MCF 10A (cell line): ENCODE measurements at regions not wholly inside any gene's neighbourhood (a gene's known extent, or its start where the extent isn't known, plus 50 kb on each side); places are given as distances from the start of the nearest gene placed in this dataset.

Source experiments
- BruUV-seq: library from RNA; stranded (reverse); fragments of 400-500 nt; replicated peaks from 2 replicates; lab custom pipeline; 2021; lab: Mats Ljungman, UMichigan
- CTCF ChIA-PET: fragments of 300-600 bp; sonication (Branson Sonifier 250); formaldehyde crosslinking; extraction: SDS; loops from one replicate; lab custom pipeline; 2021; ENCODE audit warnings: antibody characterized with exemption, inconsistent platforms; lab: Yijun Ruan, JAX
- POLR2A ChIA-PET: fragments of 300-600, 350-650 bp; sonication (Branson Sonifier 250); formaldehyde crosslinking; extraction: SDS; loops from one replicate; lab custom pipeline; 2020; ENCODE audit warnings: antibody characterized with exemption, inconsistent platforms; lab: Yijun Ruan, JAX
- DNase-seq: peaks from one replicate; pipeline ENCODE4 v3.0.0-alpha.2; 2018; ENCODE audit not compliant: unreplicated experiment
- H3K27ac Mint-ChIP-seq: one replicate; pipeline ENCODE4 v1.8.0; 2022; ENCODE audit warnings: mild to moderate bottlenecking, low read depth, mixed read lengths; ENCODE audit not compliant: unreplicated experiment
- H3K27me3 Mint-ChIP-seq: one replicate; pipeline ENCODE4 v1.8.0; 2022; ENCODE audit warnings: mixed read lengths; ENCODE audit not compliant: insufficient read depth, unreplicated experiment
- H3K36me3 Mint-ChIP-seq: one replicate; pipeline ENCODE4 v1.8.0; 2022; ENCODE audit warnings: mild to moderate bottlenecking, moderate library complexity, mixed read lengths; ENCODE audit not compliant: insufficient read depth, unreplicated experiment
- H3K4me1 Mint-ChIP-seq: one replicate; pipeline ENCODE4 v1.8.0; 2022; ENCODE audit warnings: mixed read lengths; ENCODE audit not compliant: insufficient read depth, unreplicated experiment
- H3K4me3 Mint-ChIP-seq: one replicate; pipeline ENCODE4 v1.8.0; 2022; ENCODE audit warnings: mild to moderate bottlenecking, moderate library complexity, mixed read lengths; ENCODE audit not compliant: unreplicated experiment
- H3K9me3 Mint-ChIP-seq: one replicate; pipeline ENCODE4 v1.8.0; 2022; ENCODE audit warnings: mixed read lengths; ENCODE audit not compliant: unreplicated experiment
- CTCF ChIP-seq: fragments of 200-600 bp; IDR thresholded peaks from one replicate; pipeline ENCODE4 v1.8.0; 2022; ENCODE audit warnings: antibody characterized with exemption, mild to moderate bottlenecking; ENCODE audit not compliant: unreplicated experiment
- intact Hi-C: fragments of 100-400 bp; cut with micrococcal nuclease; formaldehyde crosslinking; loops from 2 replicates; pipeline ENCODE4 v1.14.1; 2022

DNA sequence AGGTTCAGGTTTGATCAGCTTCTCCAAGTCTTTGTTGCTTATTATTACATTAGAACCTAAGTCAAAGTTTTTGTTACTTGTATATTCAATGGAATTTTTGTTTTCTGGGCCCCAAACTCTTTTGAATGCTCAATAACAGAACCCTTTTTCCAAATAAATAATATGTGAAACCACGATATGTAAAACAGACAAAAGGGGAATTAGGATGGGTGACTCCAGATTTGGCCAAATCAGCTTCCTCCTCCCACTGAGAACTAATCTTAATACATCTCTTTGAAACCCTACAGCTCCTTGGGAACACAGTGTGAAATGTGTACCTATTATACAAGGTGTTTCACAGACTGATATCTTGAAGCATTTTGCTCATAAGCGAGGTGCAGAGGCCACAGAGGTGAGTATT, 67.0 kb upstream of the TNFSF18 start:
- H3K9me3 Mint-ChIP-seq: no peaks in the 10 kb centered on the region
- no TSS peak for BruUV-seq
- ChIA-PET POLR2A (interaction anchor here (0.6 to 1.0 kb wide), 2 partner anchors 16 to 66 kb away, joined by 3 to 4 read pairs; no protein-coding TSS in a partner anchor), CTCF (interaction anchor here (0.6 to 1.0 kb wide), 3 partner anchors 67 to 373 kb away, joined by 3 to 4 read pairs (median 3); partner anchors contain the start of gene TNFSF18)
- no peak overlapping the region for H3K27ac Mint-ChIP-seq
- no peak overlapping the region for H3K4me3 Mint-ChIP-seq
- no peak for TF ChIP-seq CTCF
- no peaks in the 10 kb centered on the region for H3K36me3 Mint-ChIP-seq
- H3K27me3 Mint-ChIP-seq: no peaks in the 10 kb centered on the region
- peaks cover 13% of the 10 kb centered on the region for H3K4me1 Mint-ChIP-seq
- intact Hi-C loops: no loop called here
- DNase-seq: no peak

- POLR2A ChIA-PET: interaction anchor here (0.6 to 1.0 kb wide), 2 partner anchors 15 to 66 kb away, joined by 3 to 4 read pairs; no protein-coding TSS in a partner anchor
These were observed 66.4 kb upstream of the TNFSF18 start for GRCh38 chr1:173117108-173117633.

DNA sequence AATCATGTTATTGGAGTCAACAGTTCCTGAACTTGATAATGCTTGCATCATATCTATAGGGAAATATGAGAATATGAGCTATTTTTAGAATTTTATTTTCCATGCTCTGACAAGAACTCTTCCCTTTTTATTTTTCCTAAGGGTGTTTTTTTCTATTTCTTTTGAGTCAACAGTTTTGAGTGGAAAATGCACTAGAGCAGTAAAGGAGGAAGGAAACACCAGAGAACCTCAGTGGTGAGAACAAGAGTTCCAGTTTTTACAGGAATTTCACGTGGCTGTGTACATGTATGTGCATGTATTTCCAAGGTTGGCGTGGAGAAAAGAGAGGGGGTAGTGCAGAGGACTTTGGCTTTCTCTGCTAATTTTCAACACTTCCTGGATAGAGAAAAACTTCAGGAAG, 63.6 kb upstream of the TNFSF18 start:
- Mint-ChIP-seq H3K4me3 (no peak overlapping the region), H3K27me3 (no peaks in the 10 kb centered on the region), H3K4me1 (peaks cover 14% of the 10 kb centered on the region), H3K36me3 (no peaks in the 10 kb centered on the region), H3K27ac (no peak overlapping the region), H3K9me3 (no peaks in the 10 kb centered on the region)
- DNase-seq: no peak
- intact Hi-C loops: no loop called here
- no TSS peak for BruUV-seq
- CTCF ChIA-PET: interaction anchor here (0.9 kb wide), 1 partner anchor 122 kb away, joined by 3 read pairs; no protein-coding TSS in a partner anchor
- no peak for TF ChIP-seq CTCF
- POLR2A ChIA-PET: interaction anchor here (0.6 to 1.1 kb wide), 2 partner anchors 9 to 957 kb away, joined by 3 to 7 read pairs; no protein-coding TSS in a partner anchor

More at GRCh38 chr1:173117108-173117633, 66.4 kb upstream of the TNFSF18 start:
- no peak for DNase-seq
- BruUV-seq: no TSS peak
- intact Hi-C loops: no loop called here
- Mint-ChIP-seq H3K27me3 (no peaks in the 10 kb centered on the region), H3K9me3 (no peaks in the 10 kb centered on the region), H3K4me3 (no peak overlapping the region), H3K36me3 (no peaks in the 10 kb centered on the region), H3K4me1 (peaks cover 12% of the 10 kb centered on the region), H3K27ac (no peak overlapping the region)
- CTCF ChIA-PET: interaction anchor here (0.7 to 1.0 kb wide), 2 partner anchors 66 to 372 kb away, joined by 3 to 4 read pairs; partner anchors contain the start of gene TNFSF18
- TF ChIP-seq CTCF: no peak

- Mint-ChIP-seq H3K27ac (no peak overlapping the region), H3K4me3 (no peak overlapping the region), H3K27me3 (no peaks in the 10 kb centered on the region), H3K4me1 (peaks cover 14% of the 10 kb centered on the region), H3K36me3 (no peaks in the 10 kb centered on the region), H3K9me3 (peaks cover 3% of the 10 kb centered on the region)
- ChIA-PET POLR2A (interaction anchor here (0.6 kb wide), 1 partner anchor 9 kb away, joined by 3 read pairs; no protein-coding TSS in a partner anchor), CTCF (interaction anchor here (0.6 to 0.9 kb wide), 2 partner anchors 28 to 121 kb away, joined by 3 read pairs; no protein-coding TSS in a partner anchor)
- DNase-seq: peak; percentile 59
- intact Hi-C loops: no loop called here
- no peak for TF ChIP-seq CTCF
- BruUV-seq: no TSS peak
These were observed 62.4 kb upstream of the TNFSF18 start for GRCh38 chr1:173113015-173113741.
